ENCODE measurements at regions not wholly inside any gene's neighbourhood (a gene's known extent, or its start where the extent isn't known, plus 50 kb on each side); places are given as distances from the start of the nearest gene placed in this dataset.

- no TSS peak for BruUV-seq (replicated peaks)
- no peak for TF ChIP-seq EZH2phosphoT487 (IDR thresholded peaks at IDR 0.05; ENCODE audit: borderline replicate concordance, low read depth, low read length)
- no peak for TF ChIP-seq CTCF (conservative IDR thresholded peaks at IDR 0.05; ENCODE audit: low read length)
- Histone ChIP-seq H3K79me2 (ENCODE audit: insufficient read depth, low read depth, low read length) (no peaks in the 10 kb centered on the region), H2AFZ (ENCODE audit: low read length) (no peak overlapping the region), H3K36me3 (ENCODE audit: insufficient read depth, low read length) (no peaks in the 10 kb centered on the region), H3K27ac (ENCODE audit: low read depth, low read length, poor library complexity, severe bottlenecking) (no peak overlapping the region), H3K9me3 (ENCODE audit: low read length) (no peaks in the 10 kb centered on the region), H3K4me1 (ENCODE audit: insufficient read depth, low read length, poor library complexity, severe bottlenecking) (no peaks in the 10 kb centered on the region), H3K9me2 (ENCODE audit: insufficient read depth, low read length) (no peaks in the 10 kb centered on the region), H3K4me3 (ENCODE audit: low read depth, low read length, poor library complexity, severe bottlenecking) (no peak overlapping the region), H4K20me1 (ENCODE audit: insufficient read depth, low read length) (no peaks in the 10 kb centered on the region), H3K4me2 (ENCODE audit: low read length) (no peak overlapping the region)
- intact Hi-C loops (cut with micrococcal nuclease; ENCODE audit: unreplicated experiment) = no loop called here
- POLR2A ChIA-PET = interaction anchor here (0.5 kb wide), 1 partner anchor 414 kb away, joined by 3 read pairs; no protein-coding TSS in a partner anchor
- no peak for DNase-seq (ENCODE audit: low spot score)
- CTCF ChIA-PET (ENCODE audit: unreplicated experiment) = no interaction called here
Observed at GRCh38 chr18:60145776-60146175, 226.8 kb downstream of the MC4R start.

- H2AFZ ChIP-seq (ENCODE audit: low read length) = no peak overlapping the region
- no peak for TF ChIP-seq CTCF (conservative IDR thresholded peaks at IDR 0.05; ENCODE audit: low read length)
- TF ChIP-seq EZH2phosphoT487 (IDR thresholded peaks at IDR 0.05; ENCODE audit: borderline replicate concordance, low read depth, low read length) = no peak
- H3K4me3 ChIP-seq (ENCODE audit: low read depth, low read length, poor library complexity, severe bottlenecking) = no peak overlapping the region
- no peaks in the 10 kb centered on the region for H3K79me2 ChIP-seq (ENCODE audit: insufficient read depth, low read depth, low read length)
- no peaks in the 10 kb centered on the region for H3K9me2 ChIP-seq (ENCODE audit: insufficient read depth, low read length)
- POLR2A ChIA-PET = no interaction called here
- CTCF ChIA-PET (ENCODE audit: unreplicated experiment) = no interaction called here
- H3K4me1 ChIP-seq (ENCODE audit: insufficient read depth, low read length, poor library complexity, severe bottlenecking) = no peaks in the 10 kb centered on the region
- H3K36me3 ChIP-seq (ENCODE audit: insufficient read depth, low read length) = no peaks in the 10 kb centered on the region
- DNase-seq (ENCODE audit: low spot score) = no peak
- BruUV-seq (replicated peaks) = no TSS peak
- H3K4me2 ChIP-seq (ENCODE audit: low read length) = no peak overlapping the region
- intact Hi-C loops (cut with micrococcal nuclease; ENCODE audit: unreplicated experiment) = no loop called here
- H4K20me1 ChIP-seq (ENCODE audit: insufficient read depth, low read length) = no peaks in the 10 kb centered on the region
- H3K9me3 ChIP-seq (ENCODE audit: low read length) = no peaks in the 10 kb centered on the region
- no peak overlapping the region for H3K27ac ChIP-seq (ENCODE audit: low read depth, low read length, poor library complexity, severe bottlenecking)
Observed at GRCh38 chr18:60134806-60135205, 235.0 kb downstream of the PMAIP1 start.

- no peaks in the 10 kb centered on the region for H3K9me3 ChIP-seq (ENCODE audit: low read length)
Observed at GRCh38 chr18:60130284-60130683, 230.5 kb downstream of the PMAIP1 start.

More at GRCh38 chr18:60130284-60130683, 230.5 kb downstream of the PMAIP1 start:
- BruUV-seq (replicated peaks) = no TSS peak
- Histone ChIP-seq H3K4me1 (ENCODE audit: insufficient read depth, low read length, poor library complexity, severe bottlenecking) (no peaks in the 10 kb centered on the region), H3K79me2 (ENCODE audit: insufficient read depth, low read depth, low read length) (no peaks in the 10 kb centered on the region), H3K4me2 (ENCODE audit: low read length) (no peak overlapping the region), H3K9me2 (ENCODE audit: insufficient read depth, low read length) (no peaks in the 10 kb centered on the region), H3K27ac (ENCODE audit: low read depth, low read length, poor library complexity, severe bottlenecking) (no peak overlapping the region), H3K36me3 (ENCODE audit: insufficient read depth, low read length) (no peaks in the 10 kb centered on the region), H2AFZ (ENCODE audit: low read length) (no peak overlapping the region), H4K20me1 (ENCODE audit: insufficient read depth, low read length) (no peaks in the 10 kb centered on the region), H3K4me3 (ENCODE audit: low read depth, low read length, poor library complexity, severe bottlenecking) (no peak overlapping the region)
- CTCF ChIA-PET (ENCODE audit: unreplicated experiment) = no interaction called here
- DNase-seq (ENCODE audit: low spot score) = no peak
- no peak for TF ChIP-seq EZH2phosphoT487 (IDR thresholded peaks at IDR 0.05; ENCODE audit: borderline replicate concordance, low read depth, low read length)
- TF ChIP-seq CTCF (conservative IDR thresholded peaks at IDR 0.05; ENCODE audit: low read length) = no peak
- POLR2A ChIA-PET = no interaction called here
- intact Hi-C loops (cut with micrococcal nuclease; ENCODE audit: unreplicated experiment) = no loop called here
